ENCODE measurements at regions not wholly inside any gene's neighbourhood (a gene's known extent, or its start where the extent isn't known, plus 50 kb on each side); places are given as distances from the start of the nearest gene placed in this dataset.

- DNase-seq: no peak
Observed at GRCh38 chr11:24312464-24313238, 184.2 kb upstream of the LUZP2 start.

- no peak for DNase-seq
Observed at GRCh38 chr11:24321229-24321628, 175.6 kb upstream of the LUZP2 start.

GRCh38 chr11:24324211-24324610 is 172.6 kb upstream of the LUZP2 start:
- no peak for DNase-seq

- no peak for DNase-seq
Observed at GRCh38 chr11:24344222-24344621, 152.6 kb upstream of the LUZP2 start.

- no peak for DNase-seq
Observed at GRCh38 chr11:24348908-24349307, 147.9 kb upstream of the LUZP2 start.

GRCh38 chr11:24351179-24351578 is 145.7 kb upstream of the LUZP2 start:
- no peak for DNase-seq

- DNase-seq: no peak
Observed at GRCh38 chr11:24356501-24356900, 140.4 kb upstream of the LUZP2 start.

GRCh38 chr11:24357620-24358410 is 139.0 kb upstream of the LUZP2 start:
- DNase-seq: no peak

GRCh38 chr11:24372491-24372890 is 124.4 kb upstream of the LUZP2 start:
- no peak for DNase-seq

GRCh38 chr11:24373516-24373915 is 123.3 kb upstream of the LUZP2 start:
- no peak for DNase-seq

GRCh38 chr11:24375351-24375750 is 121.5 kb upstream of the LUZP2 start:
- no peak for DNase-seq

GRCh38 chr11:24375931-24376330 is 120.9 kb upstream of the LUZP2 start:
- no peak for DNase-seq

- no peak for DNase-seq
Observed at GRCh38 chr11:24383137-24383536, 113.7 kb upstream of the LUZP2 start.

GRCh38 chr11:24384240-24384639 is 112.6 kb upstream of the LUZP2 start:
- DNase-seq: no peak

GRCh38 chr11:24386546-24387397 is 110.1 kb upstream of the LUZP2 start:
- no peak for DNase-seq

GRCh38 chr11:24389575-24389974 is 107.3 kb upstream of the LUZP2 start:
- no peak for DNase-seq

GRCh38 chr11:24390016-24390415 is 106.8 kb upstream of the LUZP2 start:
- DNase-seq: no peak

- no peak for DNase-seq
Observed at GRCh38 chr11:24390762-24391161, 106.1 kb upstream of the LUZP2 start.

GRCh38 chr11:24391167-24391566 is 105.7 kb upstream of the LUZP2 start:
- DNase-seq: no peak

- no peak for DNase-seq
Observed at GRCh38 chr11:24400059-24400665, 96.7 kb upstream of the LUZP2 start.

- DNase-seq: no peak
Observed at GRCh38 chr11:24406389-24406788, 90.5 kb upstream of the LUZP2 start.

GRCh38 chr11:24406980-24407379 is 89.9 kb upstream of the LUZP2 start:
- DNase-seq: no peak

GRCh38 chr11:24407733-24408132 is 89.1 kb upstream of the LUZP2 start:
- DNase-seq: no peak
